ENCODE measurements at regions not wholly inside any gene's neighbourhood (a gene's known extent, or its start where the extent isn't known, plus 50 kb on each side); places are given as distances from the start of the nearest gene placed in this dataset.

- DNase-seq (no peak), ATAC-seq (no peak)
- Histone ChIP-seq H3K27me3 (peaks cover 0 to 39% (median 0%) of the 10 kb centered on the region in 9 donors), H3K36me3 (no peaks in the 10 kb centered on the region), H3K4me1 (no peaks in the 10 kb centered on the region), H3K27ac (no peak overlapping the region), H3K9me3 (peaks cover 0 to 15% (median 0%) of the 10 kb centered on the region in 12 donors), H3K4me3 (no peak overlapping the region)
- TF ChIP-seq, protein P1, sequence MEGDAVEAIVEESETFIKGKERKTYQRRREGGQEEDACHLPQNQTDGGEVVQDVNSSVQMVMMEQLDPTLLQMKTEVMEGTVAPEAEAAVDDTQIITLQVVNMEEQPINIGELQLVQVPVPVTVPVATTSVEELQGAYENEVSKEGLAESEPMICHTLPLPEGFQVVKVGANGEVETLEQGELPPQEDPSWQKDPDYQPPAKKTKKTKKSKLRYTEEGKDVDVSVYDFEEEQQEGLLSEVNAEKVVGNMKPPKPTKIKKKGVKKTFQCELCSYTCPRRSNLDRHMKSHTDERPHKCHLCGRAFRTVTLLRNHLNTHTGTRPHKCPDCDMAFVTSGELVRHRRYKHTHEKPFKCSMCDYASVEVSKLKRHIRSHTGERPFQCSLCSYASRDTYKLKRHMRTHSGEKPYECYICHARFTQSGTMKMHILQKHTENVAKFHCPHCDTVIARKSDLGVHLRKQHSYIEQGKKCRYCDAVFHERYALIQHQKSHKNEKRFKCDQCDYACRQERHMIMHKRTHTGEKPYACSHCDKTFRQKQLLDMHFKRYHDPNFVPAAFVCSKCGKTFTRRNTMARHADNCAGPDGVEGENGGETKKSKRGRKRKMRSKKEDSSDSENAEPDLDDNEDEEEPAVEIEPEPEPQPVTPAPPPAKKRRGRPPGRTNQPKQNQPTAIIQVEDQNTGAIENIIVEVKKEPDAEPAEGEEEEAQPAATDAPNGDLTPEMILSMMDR (IDR thresholded peaks at IDR 0.05): no peak
- TF ChIP-seq POLR2A (IDR thresholded peaks at IDR 0.05): no peak
- intact Hi-C loops (cut with DNase I): no loop called here
- WGBS, 4 donors: 72 to 81% (median 77%) methylated on average over 19 of the region's 19 CpGs
Measured at GRCh38 chr22:49432211-49432896, 395.3 kb downstream of the BRD1 start.

DNA sequence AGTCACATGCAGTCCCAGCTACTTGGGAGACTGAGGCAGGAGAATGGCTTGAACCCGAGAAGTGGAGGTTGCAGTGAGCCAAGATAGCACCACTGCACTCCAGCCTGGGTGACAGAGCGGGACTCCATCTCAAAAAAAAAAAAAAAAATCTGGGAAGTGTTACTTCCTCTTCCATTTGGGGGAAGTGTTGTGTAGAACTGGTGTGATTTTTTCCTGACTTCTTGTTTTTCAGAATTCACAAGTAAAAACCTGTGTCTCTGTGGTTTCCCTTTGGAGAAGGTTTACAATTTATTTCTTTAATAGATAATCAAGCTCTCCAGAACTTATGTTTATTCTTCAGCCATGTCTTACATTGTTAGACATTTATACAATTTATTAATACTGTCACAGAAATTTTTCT is 396.1 kb downstream of the BRD1 start:
- DNase-seq (no peak), ATAC-seq (no peak)
- intact Hi-C loops (cut with DNase I): no loop called here
- 69 to 87% (median 78%) methylated on average over 2 of the region's 2 CpGs for WGBS, 4 donors
- Histone ChIP-seq H3K4me3 (no peak overlapping the region), H3K4me1 (no peaks in the 10 kb centered on the region), H3K27me3 (peaks cover 0 to 43% (median 0%) of the 10 kb centered on the region in 9 donors), H3K9me3 (peaks cover 0 to 15% (median 0%) of the 10 kb centered on the region in 12 donors), H3K27ac (no peak overlapping the region), H3K36me3 (no peaks in the 10 kb centered on the region)
- no peak for TF ChIP-seq POLR2A (IDR thresholded peaks at IDR 0.05)
- TF ChIP-seq, protein P1 (IDR thresholded peaks at IDR 0.05): no peak

GRCh38 chr22:49429066-49429465 is 398.6 kb downstream of the BRD1 start:
- ATAC-seq: no peak
- peaks cover 0 to under 1% (median 0%) of the 10 kb centered on the region in 12 donors for H3K9me3 ChIP-seq
- no peak overlapping the region for H3K4me3 ChIP-seq

GRCh38 chr22:49427941-49428340 is 399.7 kb downstream of the BRD1 start:
- no peak for DNase-seq
- TF ChIP-seq, protein P1 (IDR thresholded peaks at IDR 0.05): no peak

More at GRCh38 chr22:49429066-49429465, 398.6 kb downstream of the BRD1 start:
- Histone ChIP-seq H3K27ac (no peak overlapping the region), H3K4me1 (no peaks in the 10 kb centered on the region), H3K36me3 (no peaks in the 10 kb centered on the region), H3K27me3 (peaks cover 0 to 43% (median 0%) of the 10 kb centered on the region in 9 donors)
- TF ChIP-seq, protein P1 (IDR thresholded peaks at IDR 0.05): no peak
- no peak for TF ChIP-seq POLR2A (IDR thresholded peaks at IDR 0.05)
- no peak for DNase-seq
- WGBS, 4 donors: 35 to 43% (median 42%) methylated on average over 7 of the region's 7 CpGs
- intact Hi-C loops (cut with DNase I): no loop called here

More at GRCh38 chr22:49427941-49428340, 399.7 kb downstream of the BRD1 start:
- no peak overlapping the region for H3K27ac ChIP-seq
- no peak overlapping the region for H3K4me3 ChIP-seq
- no peak for ATAC-seq
- H3K4me1 ChIP-seq: no peaks in the 10 kb centered on the region
- intact Hi-C loops (cut with DNase I): no loop called here
- no peaks in the 10 kb centered on the region for H3K36me3 ChIP-seq
- 84 to 89% (median 87%) methylated on average over 8 of the region's 8 CpGs for WGBS, 4 donors
- no peaks in the 10 kb centered on the region for H3K9me3 ChIP-seq
- peaks cover 0 to 36% (median 0%) of the 10 kb centered on the region in 9 donors for H3K27me3 ChIP-seq

Data from heart left ventricle (tissue), 16 donors.